H1 (cell line): ENCODE measurements at regions not wholly inside any gene's neighbourhood (a gene's known extent, or its start where the extent isn't known, plus 50 kb on each side); places are given as distances from the start of the nearest gene placed in this dataset.

Source experiments
- TF ChIP-seq, protein P1 (sequence below): IDR thresholded peaks from 2 replicates; pipeline ENCODE4 v1.6.1; 2011; ENCODE audit warnings: low read length, improper control_type of control experiment

DNA sequence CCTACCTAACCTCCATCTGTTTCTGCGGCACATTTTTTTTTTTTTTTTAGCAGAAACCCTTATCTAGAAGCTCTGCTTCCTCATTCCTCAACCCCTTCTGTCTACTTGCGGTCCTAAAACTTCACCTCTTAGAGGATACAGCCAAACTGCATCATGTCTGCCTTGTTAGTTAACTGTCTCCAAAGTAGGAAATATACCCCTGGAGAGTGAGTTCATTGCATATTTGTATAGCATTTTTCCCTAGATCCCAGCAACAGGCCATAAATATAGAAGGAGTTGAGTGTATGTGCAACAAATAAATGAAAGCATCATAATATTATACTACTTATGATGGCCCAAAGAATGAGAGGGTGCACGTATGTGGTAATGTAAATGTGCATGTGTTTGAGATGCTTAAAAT lies 1288.6 kb upstream of the GJE1 start (continued):
- TF ChIP-seq, protein P1, sequence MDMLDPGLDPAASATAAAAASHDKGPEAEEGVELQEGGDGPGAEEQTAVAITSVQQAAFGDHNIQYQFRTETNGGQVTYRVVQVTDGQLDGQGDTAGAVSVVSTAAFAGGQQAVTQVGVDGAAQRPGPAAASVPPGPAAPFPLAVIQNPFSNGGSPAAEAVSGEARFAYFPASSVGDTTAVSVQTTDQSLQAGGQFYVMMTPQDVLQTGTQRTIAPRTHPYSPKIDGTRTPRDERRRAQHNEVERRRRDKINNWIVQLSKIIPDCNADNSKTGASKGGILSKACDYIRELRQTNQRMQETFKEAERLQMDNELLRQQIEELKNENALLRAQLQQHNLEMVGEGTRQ: no peak
